HepG2 (cell line): ENCODE measurements at regions not wholly inside any gene's neighbourhood (a gene's known extent, or its start where the extent isn't known, plus 50 kb on each side); places are given as distances from the start of the nearest gene placed in this dataset.

ENCODE experiments used
- ATAC-seq: fragments of 200-7000 bp; cut with Tn5 transposase; 3 replicates; pipeline ENCODE4 v1.9.1; 2020; ENCODE audit warnings: mild to moderate bottlenecking, moderate library complexity
- BruUV-seq: library from RNA; stranded (reverse); fragments of 400-500 nt; replicated peaks from 2 replicates; lab custom pipeline; 2021; lab: Mats Ljungman, UMichigan
- CTCF ChIA-PET: fragments of 300-600 bp; formaldehyde crosslinking; extraction: SDS; loops from one replicate; lab custom pipeline; 2021; ENCODE audit warnings: low total read pairs, inconsistent platforms, low intra/inter-chr PET ratio; lab: Yijun Ruan, JAX
- POLR2A ChIA-PET: fragments of 350-600 bp; sonication (Branson Sonifier 250); formaldehyde crosslinking; loops from one replicate; lab custom pipeline; 2020; ENCODE audit warnings: antibody characterized with exemption, inconsistent platforms; lab: Yijun Ruan, JAX
- DNase-seq: peaks from one replicate; pipeline ENCODE4 v3.0.0-alpha.2; 2015; ENCODE audit warnings: low spot score
- FAIRE-seq: peaks from 3 replicates; lab custom pipeline; 2011; peaks lifted over from hg19 to GRCh38; lab: Jason Lieb, UNC
- H2AFZ ChIP-seq: one replicate; pipeline ENCODE4 v1.6.1; 2011; ENCODE audit warnings: low read length, inconsistent platforms
- H3K27ac ChIP-seq: fragments of 300-600 bp; 3 replicates; pipeline ENCODE4 v1.8.0; 2011; ENCODE audit warnings: mixed run types, mild to moderate bottlenecking, mixed read lengths, low read length, inconsistent platforms; ENCODE audit not compliant: insufficient read depth; ENCODE audit errors: extremely low read length
- H3K27me3 ChIP-seq, 2 experiments: fragments of 200-600 bp in 1 of 2; 2 replicates in 1 of 2; 3 replicates in 1 of 2; pipeline versions ENCODE4 v1.6.0 to v1.8.0; 2011; ENCODE audit warnings: low read length in 2 of 2, mild to moderate bottlenecking in 2 of 2, moderate library complexity in 2 of 2, inconsistent platforms in 1 of 2; ENCODE audit not compliant: insufficient read depth in 2 of 2, control insufficient read depth in 1 of 2
- H3K36me3 ChIP-seq, 2 experiments: fragments of 200-600 bp in 1 of 2; replicated peaks in 1 of 2; 2 replicates in 1 of 2; 3 replicates in 1 of 2; pipeline versions ENCODE4 v1.5.1 to v1.8.0; 2011; ENCODE audit warnings: low read length in 2 of 2, inconsistent platforms in 1 of 2; ENCODE audit not compliant: insufficient read depth in 2 of 2, control insufficient read depth in 1 of 2
- H3K4me1 ChIP-seq: 2 replicates; pipeline ENCODE4 v1.5.1; 2012; ENCODE audit warnings: low read length, inconsistent platforms; ENCODE audit not compliant: insufficient read depth
- H3K4me2 ChIP-seq: 2 replicates; pipeline ENCODE4 v1.6.0; 2011; ENCODE audit warnings: low read depth, low read length, inconsistent platforms
- H3K4me3 ChIP-seq, 3 experiments: fragments of 200-600 bp in 1 of 3; sonication (generic), shearing (Covaris generic) in 1 of 3; replicated peaks in 1 of 3; 2 replicates each; pipeline ENCODE4 v1.5.1; 2011 to 2016; ENCODE audit warnings: low read length in 3 of 3, inconsistent platforms in 2 of 3, low read depth in 2 of 3, mild to moderate bottlenecking in 2 of 3, control low read depth in 1 of 3, mixed read lengths in 1 of 3; ENCODE audit not compliant: insufficient read depth in 1 of 3
- H3K79me2 ChIP-seq: one replicate; pipeline ENCODE4 v1.6.1; 2011; ENCODE audit warnings: low read length, inconsistent platforms; ENCODE audit not compliant: insufficient read depth
- H3K9ac ChIP-seq: 2 replicates; pipeline ENCODE4 v1.6.0; 2011; ENCODE audit warnings: mild to moderate bottlenecking, low read depth, low read length, inconsistent platforms; ENCODE audit not compliant: insufficient read depth
- H3K9me3 ChIP-seq: 2 replicates; pipeline ENCODE4 v1.5.1; 2012; ENCODE audit warnings: mild to moderate bottlenecking, low read length
- H4K20me1 ChIP-seq: 2 replicates; pipeline ENCODE4 v1.6.0; 2011; ENCODE audit warnings: inconsistent platforms, mild to moderate bottlenecking, low read length, moderate library complexity; ENCODE audit not compliant: insufficient read depth
- BHLHE40 ChIP-seq: IDR thresholded peaks from 2 replicates; pipeline ENCODE4 v1.6.1; 2011; ENCODE audit warnings: low read length, improper control_type of control experiment
- BRD4 ChIP-seq: sonication (generic); formaldehyde crosslinking; IDR thresholded peaks from 2 replicates; pipeline ENCODE4 v1.4.0; 2020; ENCODE audit warnings: missing genetic modification reagents
- FIP1L1 ChIP-seq: fragments of 200-400 bp; formaldehyde crosslinking; IDR thresholded peaks from 2 replicates; pipeline ENCODE4 v1.6.1; 2018; ENCODE audit warnings: low read depth, mild to moderate bottlenecking, low read length, moderate library complexity, borderline replicate concordance; ENCODE audit not compliant: insufficient read depth
- KDM2A ChIP-seq: sonication (generic); formaldehyde crosslinking; IDR thresholded peaks from 2 replicates; pipeline ENCODE4 v1.4.0; 2020; ENCODE audit warnings: low read depth, missing genetic modification reagents, borderline replicate concordance
- KLF9 ChIP-seq: IDR thresholded peaks from 2 replicates; pipeline ENCODE4 v1.6.1; 2016; ENCODE audit warnings: low read depth
- NFIB ChIP-seq: sonication (generic); formaldehyde crosslinking; IDR thresholded peaks from 2 replicates; pipeline ENCODE4 v1.9.0; 2021; ENCODE audit warnings: missing genetic modification reagents, mild to moderate bottlenecking, borderline replicate concordance
- PCBP1 ChIP-seq: fragments of 200-400 bp; formaldehyde crosslinking; IDR thresholded peaks from 2 replicates; pipeline ENCODE4 v1.6.1; 2017; ENCODE audit warnings: mild to moderate bottlenecking, low read depth, low read length, borderline replicate concordance
- ZBTB25 ChIP-seq: IDR thresholded peaks from 2 replicates; pipeline ENCODE4 v1.6.1; 2018; ENCODE audit warnings: missing genetic modification reagents
- ZNF350 ChIP-seq: sonication (generic); formaldehyde crosslinking; IDR thresholded peaks from 2 replicates; pipeline ENCODE4 v1.4.0; 2020; ENCODE audit warnings: mild to moderate bottlenecking, low read depth, missing genetic modification reagents, borderline replicate concordance
- WGBS: methylation state at CpG from one replicate; pipeline ENCODE4 v1.1.6; 2017; ENCODE audit warnings: low lambda C conversion rate; 5-methylcytosine and 5-hydroxymethylcytosine counted together
- in situ Hi-C: cut with HindIII; loops from 2 replicates; pipeline ENCODE4 v1.10.0; 2017; ENCODE audit warnings: low pct_unique_long_range_greater_than_20kb; ENCODE audit not compliant: extremely low pct_ligation_motif_present
- intact Hi-C: fragments of 100-400 bp; cut with micrococcal nuclease; formaldehyde crosslinking; loops from one replicate; pipeline ENCODE4 v1.10.0; 2022; ENCODE audit not compliant: unreplicated experiment
- TF ChIP-seq, protein P1 (sequence below), 2 experiments: sonication (generic) in 1 of 2; formaldehyde crosslinking in 1 of 2; IDR thresholded peaks; 2 replicates each; pipeline versions ENCODE4 v1.5.1 to v1.6.1; 2011 to 2020; ENCODE audit warnings: borderline replicate concordance in 1 of 2, low read depth in 1 of 2, low read length in 1 of 2, mild to moderate bottlenecking in 1 of 2, missing genetic modification reagents in 1 of 2, moderate library complexity in 1 of 2
- TF ChIP-seq, protein P2 (sequence below): sonication (generic); IDR thresholded peaks from 2 replicates; pipeline ENCODE4 v1.6.1; 2016; ENCODE audit warnings: low read depth, borderline replicate concordance
- TF ChIP-seq, protein P3 (sequence below): sonication (generic); formaldehyde crosslinking; IDR thresholded peaks from 2 replicates; pipeline ENCODE4 v1.8.0; 2023; ENCODE audit warnings: mild to moderate bottlenecking, missing genetic modification reagents

DNA sequence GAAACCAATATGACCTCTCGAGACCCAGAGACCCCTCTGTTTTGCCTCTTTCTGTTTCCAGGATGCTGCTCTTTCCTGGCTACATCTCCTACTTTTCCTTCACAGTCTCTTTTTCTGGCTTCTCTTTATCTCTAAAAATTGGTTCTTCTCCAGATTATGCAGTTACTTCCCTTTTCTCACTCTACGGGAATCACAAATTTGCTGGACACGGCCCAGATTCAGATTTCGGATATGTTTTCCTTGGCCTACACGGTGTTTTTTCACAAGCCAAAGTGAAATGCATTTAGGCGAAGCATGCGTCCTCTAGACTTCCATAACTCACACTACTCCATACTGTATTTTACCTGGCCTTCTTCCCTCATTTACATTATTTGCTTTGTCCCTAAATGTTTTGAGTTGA, 214.7 kb upstream of the MIR17HG start:
- Histone ChIP-seq H3K27me3 (no peaks in the 10 kb centered on the region), H3K9me3 (no peaks in the 10 kb centered on the region), H4K20me1 (no peaks in the 10 kb centered on the region), H3K9ac (no peak overlapping the region), H3K79me2 (no peaks in the 10 kb centered on the region), H2AFZ (no peak overlapping the region), H3K4me3 (no peak overlapping the region), H3K4me2 (no peak overlapping the region), H3K36me3 (no peaks in the 10 kb centered on the region), H3K4me1 (no peaks in the 10 kb centered on the region), H3K27ac (no peak overlapping the region)
- intact Hi-C loops = no loop called here
- in situ Hi-C loops = loop anchor here (10.0 kb wide), 1 partner anchor 112 kb away; no protein-coding TSS in a partner anchor
- ATAC-seq (no peak), DNase-seq (no peak), FAIRE-seq (no peak)
- BruUV-seq = no TSS peak
- POLR2A ChIA-PET = no interaction called here
- 17% methylated on average over 7 of the region's 7 CpGs for WGBS
- CTCF ChIA-PET = no interaction called here
- no peak for TF ChIP-seq ZBTB25
- no peak for TF ChIP-seq KDM2A (CRISPR knock-in tag)
- TF ChIP-seq KLF9 (CRISPR knock-in tag) = no peak
- TF ChIP-seq, protein P1, sequence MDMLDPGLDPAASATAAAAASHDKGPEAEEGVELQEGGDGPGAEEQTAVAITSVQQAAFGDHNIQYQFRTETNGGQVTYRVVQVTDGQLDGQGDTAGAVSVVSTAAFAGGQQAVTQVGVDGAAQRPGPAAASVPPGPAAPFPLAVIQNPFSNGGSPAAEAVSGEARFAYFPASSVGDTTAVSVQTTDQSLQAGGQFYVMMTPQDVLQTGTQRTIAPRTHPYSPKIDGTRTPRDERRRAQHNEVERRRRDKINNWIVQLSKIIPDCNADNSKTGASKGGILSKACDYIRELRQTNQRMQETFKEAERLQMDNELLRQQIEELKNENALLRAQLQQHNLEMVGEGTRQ (IDR thresholded peaks at IDR 0.05; ENCODE audit: low read depth, low read length) = no peak
- TF ChIP-seq, protein P1 (CRISPR knock-in tag; IDR thresholded peaks at IDR 0.05; ENCODE audit: borderline replicate concordance) = no peak
- TF ChIP-seq PCBP1 = no peak
- TF ChIP-seq FIP1L1 = no peak
- TF ChIP-seq BHLHE40 = no peak
- TF ChIP-seq, protein P2, sequence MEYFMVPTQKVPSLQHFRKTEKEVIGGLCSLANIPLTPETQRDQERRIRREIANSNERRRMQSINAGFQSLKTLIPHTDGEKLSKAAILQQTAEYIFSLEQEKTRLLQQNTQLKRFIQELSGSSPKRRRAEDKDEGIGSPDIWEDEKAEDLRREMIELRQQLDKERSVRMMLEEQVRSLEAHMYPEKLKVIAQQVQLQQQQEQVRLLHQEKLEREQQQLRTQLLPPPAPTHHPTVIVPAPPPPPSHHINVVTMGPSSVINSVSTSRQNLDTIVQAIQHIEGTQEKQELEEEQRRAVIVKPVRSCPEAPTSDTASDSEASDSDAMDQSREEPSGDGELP = no peak
- TF ChIP-seq BRD4 (CRISPR knock-in tag) = no peak
- TF ChIP-seq NFIB (CRISPR knock-in tag) = no peak
- TF ChIP-seq, protein P3, sequence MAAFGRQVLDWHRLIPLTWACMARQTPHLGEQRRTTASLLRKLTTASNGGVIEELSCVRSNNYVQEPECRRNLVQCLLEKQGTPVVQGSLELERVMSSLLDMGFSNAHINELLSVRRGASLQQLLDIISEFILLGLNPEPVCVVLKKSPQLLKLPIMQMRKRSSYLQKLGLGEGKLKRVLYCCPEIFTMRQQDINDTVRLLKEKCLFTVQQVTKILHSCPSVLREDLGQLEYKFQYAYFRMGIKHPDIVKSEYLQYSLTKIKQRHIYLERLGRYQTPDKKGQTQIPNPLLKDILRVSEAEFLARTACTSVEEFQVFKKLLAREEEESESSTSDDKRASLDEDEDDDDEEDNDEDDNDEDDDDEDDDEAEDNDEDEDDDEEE (CRISPR knock-in tag) = no peak
- no peak for TF ChIP-seq ZNF350
